ENCODE measurements at regions not wholly inside any gene's neighbourhood (a gene's known extent, or its start where the extent isn't known, plus 50 kb on each side); places are given as distances from the start of the nearest gene placed in this dataset.

DNA sequence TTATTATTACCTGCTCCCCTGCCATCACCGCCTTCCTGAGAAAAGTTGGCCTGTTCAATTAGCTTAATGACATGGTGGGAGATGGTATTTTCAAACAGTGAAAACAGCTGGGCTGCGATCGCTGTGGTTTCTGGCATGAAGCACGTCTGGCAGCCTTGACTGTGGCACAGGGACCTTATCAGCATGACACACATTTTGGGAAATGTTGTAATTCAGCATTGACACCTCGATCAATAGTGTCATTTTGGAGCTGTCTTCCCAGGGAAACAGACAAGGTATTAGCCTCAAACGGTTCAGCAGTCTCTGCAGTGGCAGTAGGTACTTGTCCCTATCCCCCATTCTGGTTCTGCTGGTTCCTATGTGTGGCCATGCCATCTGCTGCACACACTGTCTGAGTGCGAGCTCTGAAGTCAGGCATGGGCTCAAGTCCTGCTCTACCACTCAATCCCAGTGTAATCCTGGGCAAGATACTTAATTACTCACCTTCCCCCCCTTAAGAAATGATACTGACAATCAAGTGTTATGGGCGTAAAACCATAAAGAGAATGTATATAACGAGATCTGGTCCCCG is 154.5 kb upstream of the KCND3 start (continued):
- TF ChIP-seq, protein P1, sequence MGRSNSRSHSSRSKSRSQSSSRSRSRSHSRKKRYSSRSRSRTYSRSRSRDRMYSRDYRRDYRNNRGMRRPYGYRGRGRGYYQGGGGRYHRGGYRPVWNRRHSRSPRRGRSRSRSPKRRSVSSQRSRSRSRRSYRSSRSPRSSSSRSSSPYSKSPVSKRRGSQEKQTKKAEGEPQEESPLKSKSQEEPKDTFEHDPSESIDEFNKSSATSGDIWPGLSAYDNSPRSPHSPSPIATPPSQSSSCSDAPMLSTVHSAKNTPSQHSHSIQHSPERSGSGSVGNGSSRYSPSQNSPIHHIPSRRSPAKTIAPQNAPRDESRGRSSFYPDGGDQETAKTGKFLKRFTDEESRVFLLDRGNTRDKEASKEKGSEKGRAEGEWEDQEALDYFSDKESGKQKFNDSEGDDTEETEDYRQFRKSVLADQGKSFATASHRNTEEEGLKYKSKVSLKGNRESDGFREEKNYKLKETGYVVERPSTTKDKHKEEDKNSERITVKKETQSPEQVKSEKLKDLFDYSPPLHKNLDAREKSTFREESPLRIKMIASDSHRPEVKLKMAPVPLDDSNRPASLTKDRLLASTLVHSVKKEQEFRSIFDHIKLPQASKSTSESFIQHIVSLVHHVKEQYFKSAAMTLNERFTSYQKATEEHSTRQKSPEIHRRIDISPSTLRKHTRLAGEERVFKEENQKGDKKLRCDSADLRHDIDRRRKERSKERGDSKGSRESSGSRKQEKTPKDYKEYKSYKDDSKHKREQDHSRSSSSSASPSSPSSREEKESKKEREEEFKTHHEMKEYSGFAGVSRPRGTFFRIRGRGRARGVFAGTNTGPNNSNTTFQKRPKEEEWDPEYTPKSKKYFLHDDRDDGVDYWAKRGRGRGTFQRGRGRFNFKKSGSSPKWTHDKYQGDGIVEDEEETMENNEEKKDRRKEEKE (IDR thresholded peaks at IDR 0.05) = no peak
- TF ChIP-seq, protein P2, sequence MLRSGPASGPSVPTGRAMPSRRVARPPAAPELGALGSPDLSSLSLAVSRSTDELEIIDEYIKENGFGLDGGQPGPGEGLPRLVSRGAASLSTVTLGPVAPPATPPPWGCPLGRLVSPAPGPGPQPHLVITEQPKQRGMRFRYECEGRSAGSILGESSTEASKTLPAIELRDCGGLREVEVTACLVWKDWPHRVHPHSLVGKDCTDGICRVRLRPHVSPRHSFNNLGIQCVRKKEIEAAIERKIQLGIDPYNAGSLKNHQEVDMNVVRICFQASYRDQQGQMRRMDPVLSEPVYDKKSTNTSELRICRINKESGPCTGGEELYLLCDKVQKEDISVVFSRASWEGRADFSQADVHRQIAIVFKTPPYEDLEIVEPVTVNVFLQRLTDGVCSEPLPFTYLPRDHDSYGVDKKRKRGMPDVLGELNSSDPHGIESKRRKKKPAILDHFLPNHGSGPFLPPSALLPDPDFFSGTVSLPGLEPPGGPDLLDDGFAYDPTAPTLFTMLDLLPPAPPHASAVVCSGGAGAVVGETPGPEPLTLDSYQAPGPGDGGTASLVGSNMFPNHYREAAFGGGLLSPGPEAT (IDR thresholded peaks at IDR 0.05; ENCODE audit: low read depth) = no peak
- TF ChIP-seq ETV6 (conservative IDR thresholded peaks at IDR 0.05 in 1 of 2, IDR thresholded peaks at IDR 0.05 in 1 of 2; ENCODE audit: borderline replicate concordance in 1 of 2, low read depth in 1 of 2) = no peak

DNA sequence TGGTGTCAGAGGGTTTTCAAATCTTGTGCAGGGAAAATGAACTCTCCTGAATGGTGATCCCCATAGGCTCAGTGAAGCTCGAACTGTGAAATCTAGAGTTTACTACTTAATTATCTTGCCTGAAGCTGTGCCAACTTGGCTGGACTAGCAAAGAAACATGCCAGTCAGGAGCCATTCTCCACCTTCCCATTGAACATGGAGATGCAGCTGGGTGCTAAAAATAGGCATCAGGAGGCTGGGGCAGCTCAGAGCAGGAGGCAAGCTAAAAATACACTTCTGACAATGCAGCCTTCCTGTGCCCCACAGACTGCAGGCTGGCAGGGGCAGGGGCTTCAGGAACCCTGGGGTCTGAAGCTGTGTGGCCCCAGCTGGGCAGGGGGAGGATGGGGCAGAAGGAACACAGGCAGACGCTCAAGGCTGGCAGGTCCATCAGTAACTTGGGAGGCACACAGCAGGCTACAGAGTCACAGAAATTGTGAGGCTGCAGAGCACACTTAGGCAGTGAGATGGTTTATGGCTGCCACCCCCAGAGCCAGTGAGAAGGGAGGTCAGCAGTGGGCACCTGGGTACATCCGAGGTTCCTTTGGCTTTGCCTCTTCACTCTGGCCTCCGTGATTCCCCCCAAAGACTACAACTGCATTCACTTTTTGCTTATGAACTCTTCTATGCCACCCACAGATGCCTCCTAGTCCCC is 155.4 kb upstream of the KCND3 start:
- no TSS peak for BruUV-seq (replicated peaks)
- no peaks in the 10 kb centered on the region; the same call in 2 of the 3 replicates for H3K9me3 ChIP-seq (replicated peaks; ENCODE audit: control insufficient read depth, insufficient read depth, low read length)
- 9% methylated on average over 4 of the region's 4 CpGs for WGBS (ENCODE audit: insufficient coverage, insufficient replicate concordance, low lambda C conversion rate, missing lambda C conversion rate)
- no peak for ATAC-seq
- DNase-seq (ENCODE audit: low read depth, low spot score) = no peak
- no peaks in the 10 kb centered on the region for H3K36me3 ChIP-seq (ENCODE audit: control insufficient read depth in 2 of 2, insufficient read depth in 2 of 2, low read length in 1 of 2)
- H3K27me3 ChIP-seq (replicated peaks in 1 of 2; ENCODE audit: control insufficient read depth in 2 of 2, insufficient read depth in 2 of 2, low read length in 1 of 2) = peaks cover 0 to 2% of the 10 kb centered on the region in 2 experiments; a peak in 2 of 4 replicates
- H3K27ac ChIP-seq (ENCODE audit: control insufficient read depth, insufficient read depth) = no peak overlapping the region
- H4K20me1 ChIP-seq (ENCODE audit: control insufficient read depth, insufficient read depth) = no peaks in the 10 kb centered on the region
- in situ Hi-C loops (cut with MboI) = no loop called here
- H3K79me2 ChIP-seq (ENCODE audit: control insufficient read depth, insufficient read depth, low read length) = no peaks in the 10 kb centered on the region
- H3K4me1 ChIP-seq (ENCODE audit: control insufficient read depth, insufficient read depth, low read length) = no peaks in the 10 kb centered on the region
- no peak overlapping the region for H3K9ac ChIP-seq (ENCODE audit: control insufficient read depth, insufficient read depth, low read length)
- no peak overlapping the region for H3K4me3 ChIP-seq
- RAD21 ChIA-PET (ENCODE audit: unreplicated experiment) = no interaction called here
- SMC1A ChIA-PET (ENCODE audit: uncharacterized antibody, unreplicated experiment) = no interaction called here
- CTCF ChIA-PET = no interaction called here
- no peak overlapping the region for H3K4me2 ChIP-seq (ENCODE audit: control insufficient read depth, insufficient read depth)
- TF ChIP-seq, protein P3, sequence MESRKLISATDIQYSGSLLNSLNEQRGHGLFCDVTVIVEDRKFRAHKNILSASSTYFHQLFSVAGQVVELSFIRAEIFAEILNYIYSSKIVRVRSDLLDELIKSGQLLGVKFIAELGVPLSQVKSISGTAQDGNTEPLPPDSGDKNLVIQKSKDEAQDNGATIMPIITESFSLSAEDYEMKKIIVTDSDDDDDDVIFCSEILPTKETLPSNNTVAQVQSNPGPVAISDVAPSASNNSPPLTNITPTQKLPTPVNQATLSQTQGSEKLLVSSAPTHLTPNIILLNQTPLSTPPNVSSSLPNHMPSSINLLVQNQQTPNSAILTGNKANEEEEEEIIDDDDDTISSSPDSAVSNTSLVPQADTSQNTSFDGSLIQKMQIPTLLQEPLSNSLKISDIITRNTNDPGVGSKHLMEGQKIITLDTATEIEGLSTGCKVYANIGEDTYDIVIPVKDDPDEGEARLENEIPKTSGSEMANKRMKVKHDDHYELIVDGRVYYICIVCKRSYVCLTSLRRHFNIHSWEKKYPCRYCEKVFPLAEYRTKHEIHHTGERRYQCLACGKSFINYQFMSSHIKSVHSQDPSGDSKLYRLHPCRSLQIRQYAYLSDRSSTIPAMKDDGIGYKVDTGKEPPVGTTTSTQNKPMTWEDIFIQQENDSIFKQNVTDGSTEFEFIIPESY (IDR thresholded peaks at IDR 0.05) = no peak
- TF ChIP-seq, protein P4, sequence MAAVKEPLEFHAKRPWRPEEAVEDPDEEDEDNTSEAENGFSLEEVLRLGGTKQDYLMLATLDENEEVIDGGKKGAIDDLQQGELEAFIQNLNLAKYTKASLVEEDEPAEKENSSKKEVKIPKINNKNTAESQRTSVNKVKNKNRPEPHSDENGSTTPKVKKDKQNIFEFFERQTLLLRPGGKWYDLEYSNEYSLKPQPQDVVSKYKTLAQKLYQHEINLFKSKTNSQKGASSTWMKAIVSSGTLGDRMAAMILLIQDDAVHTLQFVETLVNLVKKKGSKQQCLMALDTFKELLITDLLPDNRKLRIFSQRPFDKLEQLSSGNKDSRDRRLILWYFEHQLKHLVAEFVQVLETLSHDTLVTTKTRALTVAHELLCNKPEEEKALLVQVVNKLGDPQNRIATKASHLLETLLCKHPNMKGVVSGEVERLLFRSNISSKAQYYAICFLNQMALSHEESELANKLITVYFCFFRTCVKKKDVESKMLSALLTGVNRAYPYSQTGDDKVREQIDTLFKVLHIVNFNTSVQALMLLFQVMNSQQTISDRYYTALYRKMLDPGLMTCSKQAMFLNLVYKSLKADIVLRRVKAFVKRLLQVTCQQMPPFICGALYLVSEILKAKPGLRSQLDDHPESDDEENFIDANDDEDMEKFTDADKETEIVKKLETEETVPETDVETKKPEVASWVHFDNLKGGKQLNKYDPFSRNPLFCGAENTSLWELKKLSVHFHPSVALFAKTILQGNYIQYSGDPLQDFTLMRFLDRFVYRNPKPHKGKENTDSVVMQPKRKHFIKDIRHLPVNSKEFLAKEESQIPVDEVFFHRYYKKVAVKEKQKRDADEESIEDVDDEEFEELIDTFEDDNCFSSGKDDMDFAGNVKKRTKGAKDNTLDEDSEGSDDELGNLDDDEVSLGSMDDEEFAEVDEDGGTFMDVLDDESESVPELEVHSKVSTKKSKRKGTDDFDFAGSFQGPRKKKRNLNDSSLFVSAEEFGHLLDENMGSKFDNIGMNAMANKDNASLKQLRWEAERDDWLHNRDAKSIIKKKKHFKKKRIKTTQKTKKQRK (IDR thresholded peaks at IDR 0.05; ENCODE audit: low read depth, low read length) = no peak
- TF ChIP-seq CHD4 (IDR thresholded peaks at IDR 0.05) = no peak
- TF ChIP-seq MXI1 (IDR thresholded peaks at IDR 0.05; ENCODE audit: low read depth, low read length) = no peak
- TF ChIP-seq SIX5 (IDR thresholded peaks at IDR 0.05; ENCODE audit: low read depth, low read length, severe bottlenecking) = no peak
- no peak for FAIRE-seq
- intact Hi-C loops (cut with micrococcal nuclease; ENCODE audit: unreplicated experiment) = no loop called here
- POLR2A ChIA-PET = no interaction called here
- H2AFZ ChIP-seq (ENCODE audit: control insufficient read depth, low read depth, low read length) = no peak overlapping the region

All from GM12878 (cell line).